GM23248 (cell line): ENCODE measurements at regions not wholly inside any gene's neighbourhood (a gene's known extent, or its start where the extent isn't known, plus 50 kb on each side); places are given as distances from the start of the nearest gene placed in this dataset.

Experiments
- EZH2 ChIP-seq: fragments of 200-600 bp; sonication (generic); IDR thresholded peaks from 2 replicates; pipeline ENCODE4 v1.6.1; 2018; ENCODE audit warnings: antibody characterized with exemption, mild to moderate bottlenecking; ENCODE audit not compliant: insufficient read depth, poor library complexity, severe bottlenecking
- EZH2phosphoT487 ChIP-seq: fragments of 200-600 bp; sonication (generic); IDR thresholded peaks from 2 replicates; pipeline ENCODE4 v1.6.1; 2018; ENCODE audit warnings: antibody characterized with exemption, moderate library complexity, mild to moderate bottlenecking, low read depth; ENCODE audit not compliant: insufficient read depth

- no peak for TF ChIP-seq EZH2phosphoT487
- no peak for TF ChIP-seq EZH2
These were observed 53.3 kb downstream of the C7orf25 start for GRCh38 chr7:42858570-42858969.
